GM19193 (cell line): ENCODE measurements at regions not wholly inside any gene's neighbourhood (a gene's known extent, or its start where the extent isn't known, plus 50 kb on each side); places are given as distances from the start of the nearest gene placed in this dataset.

ENCODE experiments used
- POLR2A ChIP-seq: IDR thresholded peaks from 4 replicates; pipeline ENCODE4 v1.6.1; 2011; ENCODE audit not compliant: insufficient read depth, insufficient read length; ENCODE audit errors: extremely low read depth

DNA sequence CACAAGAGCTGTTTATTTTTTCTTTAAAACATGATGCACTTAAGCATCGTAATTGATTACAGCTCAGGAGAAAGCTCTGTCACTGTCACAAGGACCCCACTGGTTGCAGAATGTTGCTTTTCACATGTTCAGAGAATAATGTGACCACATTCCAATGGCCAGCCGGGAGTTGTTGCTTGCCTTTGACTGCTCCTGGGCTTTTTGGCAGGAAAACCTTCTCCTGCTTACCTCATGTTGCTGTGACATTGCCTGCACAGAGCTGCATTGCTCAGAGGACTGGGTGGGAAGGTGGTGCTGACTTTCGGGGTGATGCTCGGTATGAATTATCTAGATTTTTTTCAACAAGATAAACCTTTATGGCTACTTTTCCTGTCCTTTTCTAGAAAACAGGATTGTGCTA, 88.2 kb downstream of the PALM2AKAP2 start:
- TF ChIP-seq POLR2A: no peak

DNA sequence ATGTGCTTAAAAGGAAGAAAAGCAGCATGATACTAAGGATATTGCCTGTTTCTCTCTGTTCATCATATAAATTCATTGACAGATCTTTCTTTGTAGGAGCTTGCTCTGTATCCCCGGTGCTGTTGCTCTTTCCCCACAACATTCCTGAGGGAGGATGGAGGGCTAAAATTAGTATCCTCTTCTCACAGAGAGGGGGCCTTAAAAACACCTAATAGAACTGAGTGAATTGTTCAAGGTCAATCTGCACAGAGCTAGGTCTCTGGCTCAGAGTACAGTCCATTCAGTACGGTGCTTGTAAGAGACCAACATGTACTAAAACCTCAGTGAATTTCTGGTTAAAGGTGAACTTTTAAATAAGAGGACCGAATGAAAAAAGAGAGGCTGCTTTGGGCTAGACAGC, 88.7 kb downstream of the PALM2AKAP2 start:
- no peak for TF ChIP-seq POLR2A

DNA sequence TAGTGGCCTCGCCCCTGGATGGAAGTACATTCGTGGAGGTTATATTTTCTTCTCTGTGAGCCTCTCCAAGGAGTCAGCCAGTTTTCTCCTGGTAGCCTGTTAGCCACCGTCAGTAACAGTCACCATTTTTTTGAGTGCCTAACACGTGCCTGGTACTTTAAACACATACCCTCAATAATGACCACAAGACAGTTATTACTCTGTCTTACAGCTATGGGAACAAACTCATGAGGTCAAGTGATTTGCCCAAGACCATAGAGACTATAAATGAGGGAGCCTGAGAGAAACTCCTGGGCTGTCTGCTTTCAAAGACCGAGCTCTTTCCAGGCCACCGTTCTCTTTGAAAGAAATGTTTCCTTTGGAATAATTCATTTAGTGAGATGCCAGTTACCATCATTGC, 90.4 kb downstream of the PALM2AKAP2 start:
- TF ChIP-seq POLR2A: no peak

DNA sequence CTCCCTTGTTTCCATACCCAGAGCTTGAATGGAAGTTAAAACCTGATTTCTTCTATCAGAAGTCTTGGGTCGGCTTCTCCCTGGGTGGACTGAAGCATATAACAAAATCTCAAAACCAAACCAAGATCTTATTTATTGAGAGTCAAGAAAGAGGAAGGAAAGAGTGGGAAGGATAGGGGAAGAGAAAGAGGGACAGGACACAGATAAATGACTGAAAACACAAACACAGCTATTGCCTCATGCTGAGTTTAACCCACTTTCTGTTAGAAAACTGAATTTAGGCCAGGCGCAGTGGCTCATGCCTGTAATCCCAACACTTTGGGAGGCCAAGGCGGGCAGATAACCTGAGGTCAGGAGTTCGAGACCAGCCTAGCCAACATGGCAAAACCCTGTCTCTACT, 92.9 kb downstream of the PALM2AKAP2 start:
- TF ChIP-seq POLR2A: no peak

DNA sequence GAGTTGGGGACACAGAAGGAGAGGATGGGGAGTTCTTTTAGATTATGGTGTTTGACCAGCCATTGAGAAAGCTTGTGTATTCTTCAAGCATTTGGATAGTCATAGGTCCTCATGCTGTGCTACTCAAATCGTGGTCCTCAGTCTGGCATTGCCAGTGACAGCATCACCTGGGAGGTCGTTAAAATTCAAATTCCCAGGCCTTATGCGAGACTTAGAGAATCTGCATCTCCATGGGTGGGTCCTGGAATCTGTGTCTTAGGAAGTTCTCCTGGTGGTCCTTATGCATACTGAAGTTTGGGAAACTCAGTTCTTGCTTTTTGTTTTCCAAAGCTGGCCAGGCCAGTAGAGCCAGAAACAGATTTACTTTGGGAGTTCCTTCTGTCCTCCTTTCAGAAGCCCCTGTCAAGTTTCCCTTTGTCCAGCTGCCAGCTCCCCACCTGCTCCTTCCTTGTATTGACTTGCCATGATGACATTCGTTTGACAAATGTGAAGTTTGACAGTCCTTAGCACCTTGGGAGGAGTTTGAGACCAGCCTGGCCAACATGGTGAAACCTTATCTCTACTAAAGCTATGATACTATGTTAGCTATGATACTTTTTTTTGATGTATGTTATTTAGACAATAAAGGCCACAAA, 95.6 kb downstream of the PALM2AKAP2 start:
- no peak for TF ChIP-seq POLR2A

DNA sequence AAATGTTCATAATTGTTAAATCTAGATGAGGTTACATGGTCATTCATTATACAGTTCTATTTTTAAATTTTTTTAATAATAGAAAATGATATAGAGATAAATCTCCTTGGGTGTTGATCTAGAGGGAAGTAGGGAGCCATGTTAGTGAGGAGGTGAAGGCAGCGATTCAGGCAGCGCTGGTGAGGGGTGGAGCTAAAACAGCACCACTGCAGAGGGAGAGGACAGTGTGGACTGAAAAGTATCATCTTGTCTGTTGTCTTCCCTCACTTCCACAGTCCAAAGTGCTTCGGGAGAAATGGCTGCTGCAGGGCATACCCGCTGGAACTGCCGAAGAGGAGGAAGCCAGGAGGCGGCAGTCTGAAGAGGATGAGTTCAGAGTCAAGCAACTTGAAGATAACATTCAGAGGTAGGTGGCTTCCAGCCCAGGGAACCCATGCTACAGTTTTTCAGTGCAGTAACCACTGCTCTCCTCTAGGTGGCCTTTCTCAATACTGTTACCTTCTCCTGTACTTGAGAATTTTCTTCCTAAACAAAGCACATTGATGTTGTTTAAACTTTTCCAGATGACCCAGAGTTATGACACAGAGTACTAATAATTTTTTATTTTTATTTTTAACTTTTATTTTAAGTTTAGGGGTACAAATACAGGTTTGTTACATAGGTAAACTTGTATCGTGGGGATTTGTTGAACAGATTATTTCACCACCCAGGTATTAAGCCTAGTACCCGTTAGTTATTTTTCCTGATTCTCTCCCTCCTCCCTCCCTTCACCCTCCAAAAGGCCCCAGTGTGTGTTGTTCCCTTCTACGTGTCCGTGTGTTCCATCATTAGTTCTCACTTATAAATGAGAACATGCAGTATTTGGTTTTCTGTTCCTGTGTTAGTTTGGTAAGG, 100.5 kb downstream of the PALM2AKAP2 start:
- no peak for TF ChIP-seq POLR2A

DNA sequence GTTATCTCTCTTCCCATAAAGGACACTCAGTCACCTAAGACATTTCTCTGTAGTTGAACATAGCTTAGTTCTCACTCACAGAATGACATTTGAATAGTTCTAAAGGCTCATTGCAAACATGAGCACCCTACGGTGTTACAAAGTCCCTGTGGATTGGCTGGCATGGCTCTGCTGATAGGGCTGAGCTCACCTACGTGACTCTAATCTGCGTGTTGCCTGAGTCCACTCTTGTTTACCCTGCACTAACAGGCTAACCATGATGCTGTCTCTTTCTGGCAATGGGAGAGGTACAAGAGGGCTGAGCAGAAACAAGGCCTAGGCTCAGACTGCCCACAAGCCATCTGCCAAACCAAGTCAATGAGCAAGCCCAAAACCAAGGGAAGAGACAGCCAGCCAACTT, 103.6 kb downstream of the PALM2AKAP2 start:
- TF ChIP-seq POLR2A: no peak

DNA sequence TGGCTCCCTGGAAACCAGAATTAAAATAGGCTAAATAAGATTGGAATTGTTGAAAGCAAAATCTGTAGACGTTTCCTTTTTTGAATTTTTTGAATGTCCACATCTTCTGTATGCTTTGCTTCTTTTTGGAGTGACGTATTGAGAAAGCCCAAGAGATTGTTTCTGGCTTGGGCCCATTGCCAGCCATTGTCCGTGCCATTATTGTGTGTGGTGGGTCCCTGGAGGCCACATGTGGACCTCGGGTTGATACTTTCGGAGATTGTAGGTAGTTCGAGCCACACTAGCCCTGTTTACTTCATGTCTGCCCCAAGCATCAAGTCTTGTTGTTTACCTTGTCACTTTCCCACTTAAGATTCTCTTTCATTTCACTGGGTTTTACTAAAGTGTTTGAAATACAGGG, 106.0 kb downstream of the PALM2AKAP2 start:
- no peak for TF ChIP-seq POLR2A

DNA sequence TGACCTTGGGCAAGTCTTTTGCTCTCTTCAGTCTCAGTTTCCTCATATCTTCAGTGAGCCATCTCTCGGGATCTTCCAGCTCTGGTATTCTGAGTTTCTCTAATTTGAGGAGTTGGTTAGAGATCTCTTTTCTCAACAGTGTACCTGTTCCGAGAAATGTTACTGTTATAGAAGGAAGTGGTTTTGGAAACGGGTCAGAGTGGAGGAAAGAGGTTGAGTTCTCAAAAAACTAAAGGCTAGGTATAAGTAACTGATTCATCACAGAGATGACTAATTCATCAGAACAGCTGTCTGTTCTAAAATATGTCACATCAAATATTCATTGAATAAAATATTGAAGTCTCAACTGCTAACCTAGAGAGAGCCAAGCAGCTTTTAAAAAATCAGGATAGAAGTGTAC, 106.6 kb downstream of the PALM2AKAP2 start:
- TF ChIP-seq POLR2A: no peak

DNA sequence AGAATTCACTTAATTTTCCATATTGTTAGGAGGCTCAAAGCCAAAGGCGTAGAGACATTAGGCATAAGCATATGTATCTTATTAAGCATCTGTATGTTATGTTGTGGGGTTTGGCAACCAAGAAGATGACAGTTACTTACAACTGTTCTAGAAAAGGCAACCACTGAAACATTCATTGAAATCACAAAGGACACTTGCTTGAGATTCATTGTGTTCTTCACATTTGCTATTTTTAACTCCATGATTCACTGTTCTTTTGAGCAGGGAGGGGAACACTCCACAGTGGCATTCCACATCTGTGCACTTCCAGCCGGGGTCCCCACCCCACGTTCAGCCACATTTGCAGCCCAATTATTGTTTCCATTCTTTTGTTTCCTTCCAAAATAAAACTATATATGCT, 107.1 kb downstream of the PALM2AKAP2 start:
- TF ChIP-seq POLR2A: no peak

- TF ChIP-seq POLR2A: no peak
Observed at GRCh38 chr9:109888695-109889094, 108.7 kb downstream of the PALM2AKAP2 start.

- no peak for TF ChIP-seq POLR2A
Observed at GRCh38 chr9:109889456-109889855, 109.5 kb downstream of the PALM2AKAP2 start.

- no peak for TF ChIP-seq POLR2A
Observed at GRCh38 chr9:109893241-109893640, 113.2 kb downstream of the PALM2AKAP2 start.

DNA sequence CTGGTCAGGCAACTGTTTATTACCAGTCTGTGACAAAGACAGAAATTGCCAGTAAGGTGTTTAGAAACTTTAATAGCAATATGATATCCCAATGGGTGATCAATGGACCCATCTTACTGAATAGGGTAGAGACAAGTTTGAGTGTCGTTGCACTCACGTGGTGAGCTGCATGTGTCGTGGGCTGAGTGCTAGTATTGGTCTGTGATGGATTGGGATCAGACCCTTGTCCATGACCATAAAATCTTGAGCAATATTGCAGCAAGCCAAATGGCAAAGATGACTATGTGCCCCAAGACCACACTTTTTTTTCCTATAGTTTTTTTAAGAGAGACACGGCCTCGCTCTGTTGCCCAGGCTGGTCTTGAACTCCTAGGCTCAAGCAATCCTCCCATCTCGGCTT, 114.5 kb downstream of the PALM2AKAP2 start:
- no peak for TF ChIP-seq POLR2A

GRCh38 chr9:109894921-109895758, 115.1 kb downstream of the PALM2AKAP2 start:
- TF ChIP-seq POLR2A: no peak

DNA sequence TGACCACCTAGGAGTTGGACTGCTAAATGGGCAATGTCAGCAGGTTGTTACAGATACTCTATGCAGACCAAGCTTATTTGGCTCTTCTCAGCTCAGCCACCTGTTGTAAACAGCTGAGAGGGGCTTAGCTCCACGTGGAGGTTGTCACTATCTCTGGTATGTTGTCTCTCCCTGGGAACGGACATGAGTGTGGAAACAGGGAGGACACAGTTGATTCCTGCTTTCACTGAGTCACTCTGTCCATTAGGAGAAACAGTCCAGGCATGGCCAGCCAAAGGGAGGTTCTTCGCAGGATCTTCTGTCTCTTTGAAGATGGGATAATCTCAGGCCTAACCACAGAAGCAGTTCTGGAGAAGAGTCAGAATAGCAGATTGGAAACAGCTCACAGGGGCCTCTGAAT, 121.2 kb downstream of the PALM2AKAP2 start:
- TF ChIP-seq POLR2A: no peak

GRCh38 chr9:109903515-109904138, 123.6 kb downstream of the PALM2AKAP2 start:
- no peak for TF ChIP-seq POLR2A
